Tibial nerve (tissue), 4 donors: ENCODE measurements at regions not wholly inside any gene's neighbourhood (a gene's known extent, or its start where the extent isn't known, plus 50 kb on each side); places are given as distances from the start of the nearest gene placed in this dataset.

Experiments
- DNase-seq, 2 donors: peaks; one replicate each; pipeline ENCODE4 v3.0.0-alpha.2; 2019; ENCODE audit warnings: low spot score in 2 of 2
- H3K27ac ChIP-seq, 4 donors: fragments of 200-600 bp; sonication (generic) in 3 of 4; one replicate each; pipeline ENCODE4 v1.5.1; 2017 to 2019; ENCODE audit warnings: mild to moderate bottlenecking in 1 of 4
- H3K27me3 ChIP-seq, 2 donors: fragments of 200-600 bp; sonication (generic) in 1 of 2; one replicate each; pipeline versions ENCODE4 v1.5.1 to v1.6.0; 2017 to 2019
- H3K36me3 ChIP-seq, 3 donors: fragments of 200-600 bp; sonication (generic); one replicate each; pipeline ENCODE4 v1.5.1; 2018 to 2019
- H3K4me1 ChIP-seq, 4 donors: fragments of 200-600 bp; sonication (generic) in 3 of 4; one replicate each; pipeline ENCODE4 v1.5.1; 2017 to 2019
- H3K4me3 ChIP-seq, 4 donors: fragments of 200-600 bp; sonication (generic) in 3 of 4; one replicate each; pipeline ENCODE4 v1.5.1; 2017 to 2019; ENCODE audit warnings: mild to moderate bottlenecking in 1 of 4, moderate library complexity in 1 of 4
- H3K9me3 ChIP-seq, 4 donors: fragments of 200-600 bp; sonication (generic) in 3 of 4; one replicate each; pipeline ENCODE4 v1.5.1; 2017 to 2019
- EP300 ChIP-seq, 2 donors: sonication (generic); formaldehyde crosslinking; IDR thresholded peaks; one replicate each; pipeline ENCODE4 v1.6.1; 2017; ENCODE audit warnings: antibody characterized with exemption in 2 of 2, mild to moderate bottlenecking in 1 of 2
- POLR2A ChIP-seq, 2 donors: fragments of 450-650 bp; IDR thresholded peaks; one replicate each; pipeline ENCODE4 v1.6.1; 2017; ENCODE audit warnings: antibody characterized with exemption in 2 of 2, mild to moderate bottlenecking in 2 of 2, moderate library complexity in 2 of 2
- WGBS, 2 donors: methylation state at CpG; one replicate each; pipeline ENCODE4 v1.1.5; 2018; 5-methylcytosine and 5-hydroxymethylcytosine counted together
- TF ChIP-seq, protein P1 (sequence below), 5 experiments: fragments of 200-600 bp in 3 of 5; fragments of 450-650 bp in 2 of 5; sonication (generic) in 3 of 5; IDR thresholded peaks; one replicate each; pipeline ENCODE4 v1.5.1; 2016 to 2019; ENCODE audit warnings: antibody characterized with exemption in 5 of 5, mild to moderate bottlenecking in 3 of 5, moderate library complexity in 2 of 5

DNA sequence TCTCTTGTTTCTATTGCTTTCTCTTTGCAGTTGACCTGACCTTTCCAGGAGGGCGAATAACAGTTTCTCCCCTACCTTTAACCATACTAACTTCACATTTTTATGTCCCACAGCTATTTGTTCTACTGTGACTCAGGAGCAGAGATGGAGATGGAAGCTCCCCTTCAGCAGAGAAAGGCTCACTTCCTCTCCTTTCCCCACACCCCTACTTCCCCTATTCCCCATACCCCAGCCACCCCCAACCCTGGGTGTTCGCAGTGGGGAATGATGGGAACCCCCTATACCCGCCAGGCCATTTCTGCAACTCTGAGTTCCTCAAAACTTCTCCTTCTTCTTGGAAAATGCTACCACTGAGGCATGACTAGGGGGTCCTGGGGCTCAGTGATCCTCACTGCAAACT is 285.4 kb upstream of the MGAT5 start:
- no peak overlapping the region for H3K27ac ChIP-seq
- DNase-seq, result no peak
- no peaks in the 10 kb centered on the region for H3K36me3 ChIP-seq
- peaks cover 0 to 23% (median 0%) of the 10 kb centered on the region in 4 donors for H3K4me1 ChIP-seq
- H3K4me3 ChIP-seq, result no peak overlapping the region
- 82 to 85% methylated on average over 3 of the region's 3 CpGs for WGBS, 2 donors
- TF ChIP-seq POLR2A (IDR thresholded peaks at IDR 0.05) (no peak), EP300 (IDR thresholded peaks at IDR 0.05) (no peak)
- TF ChIP-seq, protein P1, sequence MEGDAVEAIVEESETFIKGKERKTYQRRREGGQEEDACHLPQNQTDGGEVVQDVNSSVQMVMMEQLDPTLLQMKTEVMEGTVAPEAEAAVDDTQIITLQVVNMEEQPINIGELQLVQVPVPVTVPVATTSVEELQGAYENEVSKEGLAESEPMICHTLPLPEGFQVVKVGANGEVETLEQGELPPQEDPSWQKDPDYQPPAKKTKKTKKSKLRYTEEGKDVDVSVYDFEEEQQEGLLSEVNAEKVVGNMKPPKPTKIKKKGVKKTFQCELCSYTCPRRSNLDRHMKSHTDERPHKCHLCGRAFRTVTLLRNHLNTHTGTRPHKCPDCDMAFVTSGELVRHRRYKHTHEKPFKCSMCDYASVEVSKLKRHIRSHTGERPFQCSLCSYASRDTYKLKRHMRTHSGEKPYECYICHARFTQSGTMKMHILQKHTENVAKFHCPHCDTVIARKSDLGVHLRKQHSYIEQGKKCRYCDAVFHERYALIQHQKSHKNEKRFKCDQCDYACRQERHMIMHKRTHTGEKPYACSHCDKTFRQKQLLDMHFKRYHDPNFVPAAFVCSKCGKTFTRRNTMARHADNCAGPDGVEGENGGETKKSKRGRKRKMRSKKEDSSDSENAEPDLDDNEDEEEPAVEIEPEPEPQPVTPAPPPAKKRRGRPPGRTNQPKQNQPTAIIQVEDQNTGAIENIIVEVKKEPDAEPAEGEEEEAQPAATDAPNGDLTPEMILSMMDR (IDR thresholded peaks at IDR 0.05), result no peak
- H3K27me3 ChIP-seq, result no peaks in the 10 kb centered on the region
- H3K9me3 ChIP-seq, result no peaks in the 10 kb centered on the region

DNA sequence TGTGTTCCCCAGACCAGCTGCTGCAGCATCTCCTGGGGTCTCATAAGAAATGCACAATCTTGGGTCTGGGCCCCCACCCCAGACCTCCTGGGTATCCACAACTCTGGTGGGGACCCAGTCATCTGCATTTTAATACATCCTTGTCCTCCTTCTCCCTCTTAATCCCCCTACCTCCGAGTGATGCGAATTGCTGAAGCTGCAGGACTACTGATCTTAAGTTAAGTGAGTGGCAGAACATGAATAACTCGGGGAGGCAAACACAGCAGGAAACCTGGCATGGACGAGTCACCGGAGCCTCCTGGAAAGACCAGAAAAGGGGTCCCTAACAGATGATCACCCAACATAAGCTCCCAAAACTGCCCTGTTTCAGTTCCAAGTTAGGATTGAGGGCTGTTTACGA is 283.2 kb upstream of the MGAT5 start:
- Histone ChIP-seq H3K27ac (no peak overlapping the region), H3K36me3 (no peaks in the 10 kb centered on the region), H3K4me3 (no peak overlapping the region), H3K27me3 (no peaks in the 10 kb centered on the region), H3K4me1 (peaks cover 0 to 24% (median 0%) of the 10 kb centered on the region in 4 donors), H3K9me3 (no peaks in the 10 kb centered on the region)
- no peak for DNase-seq
- TF ChIP-seq, protein P1 (IDR thresholded peaks at IDR 0.05), result no peak
- no peak for TF ChIP-seq EP300 (IDR thresholded peaks at IDR 0.05)
- no peak for TF ChIP-seq POLR2A (IDR thresholded peaks at IDR 0.05)
- 79 to 87% methylated on average over 6 of the region's 6 CpGs for WGBS, 2 donors

DNA sequence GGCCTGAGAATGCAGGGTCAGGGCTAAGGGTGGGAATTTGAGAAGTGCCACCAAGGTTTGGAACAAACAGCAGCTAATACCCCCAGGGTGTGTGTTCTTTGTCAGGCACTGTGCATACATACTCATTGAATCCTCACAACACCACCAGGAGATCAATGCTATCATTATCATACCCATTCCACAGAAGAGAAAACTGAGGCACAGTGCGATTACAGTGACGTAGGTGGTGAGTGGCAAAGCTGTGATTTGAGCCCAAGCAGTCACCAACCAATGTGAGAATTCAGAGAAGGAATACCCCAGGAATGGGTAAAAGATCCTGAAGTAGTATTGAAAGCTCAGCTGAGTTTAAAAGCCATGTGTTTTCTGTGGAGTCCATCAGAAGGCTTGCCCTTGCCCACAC is 281.6 kb upstream of the MGAT5 start:
- H3K4me3 ChIP-seq, result no peak overlapping the region
- H3K27ac ChIP-seq, result no peak overlapping the region
- no peaks in the 10 kb centered on the region for H3K27me3 ChIP-seq
- 68 to 89% methylated on average over 2 of the region's 2 CpGs for WGBS, 2 donors
- H3K36me3 ChIP-seq, result no peaks in the 10 kb centered on the region
- no peak for TF ChIP-seq POLR2A (IDR thresholded peaks at IDR 0.05)
- TF ChIP-seq, protein P1 (IDR thresholded peaks at IDR 0.05), result no peak
- no peak for TF ChIP-seq EP300 (IDR thresholded peaks at IDR 0.05)
- no peaks in the 10 kb centered on the region for H3K9me3 ChIP-seq
- no peak for DNase-seq
- peaks cover 0 to 24% (median 0%) of the 10 kb centered on the region in 4 donors for H3K4me1 ChIP-seq

DNA sequence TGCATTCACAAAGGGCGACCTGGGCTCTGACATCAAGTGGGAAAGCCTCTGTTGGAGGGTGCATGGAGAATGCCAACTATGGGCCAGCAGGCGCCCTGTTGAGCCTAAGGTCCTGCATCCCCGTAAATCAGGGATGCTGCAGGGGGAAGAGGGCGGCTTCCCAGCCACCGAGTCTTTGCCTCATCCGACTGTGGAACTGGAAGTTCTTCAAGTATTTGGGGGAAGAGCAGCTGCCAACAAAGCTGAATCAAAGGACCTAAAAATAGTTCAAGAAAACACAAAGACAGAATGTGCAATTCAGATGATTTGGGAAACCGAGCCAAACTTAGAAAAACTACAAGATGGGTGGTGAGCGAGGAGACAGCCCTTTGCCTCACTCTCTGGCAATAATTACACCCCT is 281.1 kb upstream of the MGAT5 start:
- DNase-seq, result peak; percentile 14 to 43
- H3K27me3 ChIP-seq, result no peaks in the 10 kb centered on the region
- H3K9me3 ChIP-seq, result no peaks in the 10 kb centered on the region
- 39 to 40% methylated on average over 8 of the region's 8 CpGs for WGBS, 2 donors
- TF ChIP-seq EP300 (IDR thresholded peaks at IDR 0.05), result peak in 1 of 2 donors; percentile 72
- TF ChIP-seq, protein P1 (IDR thresholded peaks at IDR 0.05), result no peak
- no peak overlapping the region for H3K4me3 ChIP-seq
- no peaks in the 10 kb centered on the region for H3K36me3 ChIP-seq
- peaks cover 0 to 24% (median 0%) of the 10 kb centered on the region in 4 donors for H3K4me1 ChIP-seq
- H3K27ac ChIP-seq, result peak overlapping the region in 1 of 4 donors; percentile 6

DNA sequence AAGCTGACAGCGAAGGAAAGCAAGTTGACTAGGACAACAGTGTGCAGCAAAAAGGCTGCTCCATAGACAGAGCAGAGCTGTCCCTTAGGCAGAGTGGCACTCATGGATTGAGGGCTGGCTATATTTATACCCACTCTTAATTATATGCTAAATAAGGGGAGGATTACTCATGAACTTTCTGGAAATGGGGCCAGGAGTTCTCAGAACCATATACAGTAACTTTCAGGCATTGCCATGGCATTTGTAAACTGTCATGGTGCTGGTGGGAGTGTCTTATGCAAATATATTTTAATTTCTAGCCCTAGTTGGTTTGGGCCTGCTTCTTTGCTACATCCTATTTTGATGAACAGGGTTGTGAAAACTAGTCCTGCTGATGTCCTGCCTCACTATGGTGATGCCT is 279.5 kb upstream of the MGAT5 start:
- Histone ChIP-seq H3K4me3 (no peak overlapping the region), H3K27ac (no peak overlapping the region), H3K9me3 (no peaks in the 10 kb centered on the region), H3K27me3 (no peaks in the 10 kb centered on the region), H3K36me3 (no peaks in the 10 kb centered on the region), H3K4me1 (peaks cover 0 to 24% (median 0%) of the 10 kb centered on the region in 4 donors)
- TF ChIP-seq EP300 (IDR thresholded peaks at IDR 0.05), result no peak
- no peak for TF ChIP-seq POLR2A (IDR thresholded peaks at IDR 0.05)
- TF ChIP-seq, protein P1 (IDR thresholded peaks at IDR 0.05), result no peak
- no peak for DNase-seq
- WGBS, 2 donors, result 88 to 100% methylated on average over 1 of the region's 1 CpG
